Thoracic aorta (tissue), 2 donors: ENCODE measurements at regions not wholly inside any gene's neighbourhood (a gene's known extent, or its start where the extent isn't known, plus 50 kb on each side); places are given as distances from the start of the nearest gene placed in this dataset.

Experiments
- ATAC-seq: fragments of 150-250 bp; one replicate; pipeline ENCODE4 v1.8.0; 2017; ENCODE audit warnings: low read depth; ENCODE audit not compliant: insufficient number of reproducible peaks, low FRiP score
- DNase-seq: peaks from one replicate; pipeline ENCODE4 v3.0.0-alpha.2; 2020; ENCODE audit warnings: low spot score
- H3K27ac ChIP-seq, 2 donors: fragments of 200-600 bp; sonication (generic); 1 replicate in 1 of 2; 2 replicates in 1 of 2; pipeline ENCODE4 v1.5.1; 2016; ENCODE audit warnings: mild to moderate bottlenecking in 2 of 2, moderate library complexity in 2 of 2
- H3K27me3 ChIP-seq: fragments of 200-600 bp; sonication (generic); replicated peaks from 2 replicates; pipeline ENCODE4 v1.6.0; 2016; ENCODE audit warnings: mild to moderate bottlenecking; ENCODE audit not compliant: insufficient read depth
- H3K36me3 ChIP-seq: fragments of 200-600 bp; sonication (generic); one replicate; pipeline ENCODE4 v1.5.1; 2016
- H3K4me1 ChIP-seq, 2 donors: fragments of 200-600 bp; sonication (generic); 1 replicate in 1 of 2; 2 replicates in 1 of 2; pipeline versions ENCODE4 v1.5.1 to v1.6.0; 2016; ENCODE audit warnings: low read depth in 2 of 2, mild to moderate bottlenecking in 1 of 2; ENCODE audit not compliant: control insufficient read depth in 1 of 2
- H3K4me3 ChIP-seq: fragments of 200-600 bp; sonication (generic); 2 replicates; pipeline ENCODE4 v1.5.1; 2016; ENCODE audit warnings: mild to moderate bottlenecking
- H3K9me3 ChIP-seq: fragments of 200-600 bp; sonication (generic); 2 replicates; pipeline ENCODE4 v1.5.1; 2016
- CTCF ChIP-seq: fragments of 200-600 bp; sonication (generic); IDR thresholded peaks from one replicate; pipeline ENCODE4 v1.5.1; 2019; ENCODE audit warnings: antibody characterized with exemption

- peaks cover 0 to 18% of the 10 kb centered on the region in 2 donors for H3K4me1 ChIP-seq
- H3K4me3 ChIP-seq: no peak overlapping the region
- H3K9me3 ChIP-seq: no peaks in the 10 kb centered on the region
- H3K27ac ChIP-seq: no peak overlapping the region
- no peak for TF ChIP-seq CTCF
- no peaks in the 10 kb centered on the region for H3K36me3 ChIP-seq
- no peak for ATAC-seq
- DNase-seq: no peak
- no peaks in the 10 kb centered on the region for H3K27me3 ChIP-seq
Observed at GRCh38 chr12:91836696-91837095, 308.9 kb downstream of the BTG1 start.

GRCh38 chr12:91836264-91836663, 309.4 kb downstream of the BTG1 start:
- no peak for TF ChIP-seq CTCF
- Histone ChIP-seq H3K9me3 (no peaks in the 10 kb centered on the region), H3K27me3 (no peaks in the 10 kb centered on the region), H3K4me3 (no peak overlapping the region), H3K27ac (no peak overlapping the region), H3K4me1 (peaks cover 0 to 18% of the 10 kb centered on the region in 2 donors), H3K36me3 (no peaks in the 10 kb centered on the region)
- ATAC-seq (no peak), DNase-seq (no peak)

DNA sequence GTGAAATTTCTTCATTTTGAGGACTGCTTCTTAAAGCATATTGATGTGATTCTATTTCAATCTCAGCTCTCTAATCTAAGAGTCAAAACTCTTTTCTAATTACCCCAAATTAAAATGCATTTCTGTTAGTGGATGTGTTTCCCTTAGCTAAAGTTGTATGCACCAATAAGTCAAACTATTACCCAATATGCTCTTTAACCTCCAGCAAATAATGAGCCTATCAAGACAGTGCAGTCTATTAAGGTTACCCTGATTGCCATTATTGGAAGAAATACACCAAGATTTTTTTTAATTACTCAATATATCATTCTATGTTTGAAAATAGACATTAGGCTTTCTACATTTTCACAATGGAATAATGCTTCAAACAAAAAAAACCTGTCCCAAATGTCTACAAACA, 310.0 kb downstream of the BTG1 start:
- TF ChIP-seq CTCF: no peak
- Histone ChIP-seq H3K4me1 (peaks cover 0 to 18% of the 10 kb centered on the region in 2 donors), H3K36me3 (no peaks in the 10 kb centered on the region), H3K27me3 (no peaks in the 10 kb centered on the region), H3K9me3 (no peaks in the 10 kb centered on the region), H3K27ac (no peak overlapping the region), H3K4me3 (no peak overlapping the region)
- no peak for DNase-seq
- ATAC-seq: no peak

GRCh38 chr12:91833780-91834359, 311.8 kb downstream of the BTG1 start:
- Histone ChIP-seq H3K9me3 (no peaks in the 10 kb centered on the region), H3K36me3 (no peaks in the 10 kb centered on the region), H3K27me3 (no peaks in the 10 kb centered on the region), H3K27ac (peak overlapping the region; percentile 36 to 51), H3K4me1 (peaks cover 0 to 18% of the 10 kb centered on the region in 2 donors), H3K4me3 (peak overlapping the region; percentile 1)
- no peak for ATAC-seq
- no peak for TF ChIP-seq CTCF
- DNase-seq: no peak

- Histone ChIP-seq H3K27ac (no peak overlapping the region), H3K4me3 (no peak overlapping the region), H3K9me3 (no peaks in the 10 kb centered on the region), H3K36me3 (no peaks in the 10 kb centered on the region), H3K27me3 (no peaks in the 10 kb centered on the region), H3K4me1 (no peaks in the 10 kb centered on the region)
- no peak for TF ChIP-seq CTCF
- DNase-seq (no peak), ATAC-seq (no peak)
Observed at GRCh38 chr12:91825999-91826398, 319.6 kb downstream of the BTG1 start.
